Progenitor cell of endocrine pancreas (in vitro differentiated cells): ENCODE measurements at regions not wholly inside any gene's neighbourhood (a gene's known extent, or its start where the extent isn't known, plus 50 kb on each side); places are given as distances from the start of the nearest gene placed in this dataset.
A peak's percentile ranks its signal among the peaks of the same experiment; 100 is the strongest.
"Not testable (repeated sequence)": the region's sequence is repeated elsewhere in the genome, so short reads cannot be mapped to it uniquely, and the experiment has no call there.

Experiments used
- DNase-seq: peaks from one replicate; pipeline ENCODE4 v3.0.0; 2021; ENCODE audit warnings: low spot score; ENCODE audit not compliant: unreplicated experiment
- H3K27ac Mint-ChIP-seq: 2 replicates; pipeline ENCODE4 v1.8.0; 2021; ENCODE audit warnings: mild to moderate bottlenecking, moderate library complexity, mixed read lengths
- H3K27me3 Mint-ChIP-seq: 2 replicates; pipeline ENCODE4 v1.8.0; 2021; ENCODE audit warnings: mixed read lengths
- H3K36me3 Mint-ChIP-seq: 2 replicates; pipeline ENCODE4 v1.8.0; 2022; ENCODE audit warnings: mixed read lengths; ENCODE audit not compliant: insufficient read depth
- H3K4me1 Mint-ChIP-seq: 2 replicates; pipeline ENCODE4 v1.8.0; 2021; ENCODE audit warnings: low read depth, mixed read lengths
- H3K4me3 Mint-ChIP-seq: 2 replicates; pipeline ENCODE4 v1.8.0; 2021; ENCODE audit warnings: low read depth, mild to moderate bottlenecking, moderate library complexity, mixed read lengths
- H3K9me3 Mint-ChIP-seq: 2 replicates; pipeline ENCODE4 v1.8.0; 2021; ENCODE audit warnings: low read depth, mixed read lengths
- CTCF ChIP-seq: fragments of 200-600 bp; sonication (generic); IDR thresholded peaks from one replicate; pipeline ENCODE4 v1.5.0; 2021; ENCODE audit warnings: antibody characterized with exemption, mild to moderate bottlenecking; ENCODE audit not compliant: unreplicated experiment

- DNase-seq, result no peak
- H3K27ac Mint-ChIP-seq, result no peak overlapping the region
- H3K9me3 Mint-ChIP-seq, result no peaks in the 10 kb centered on the region
- H3K4me3 Mint-ChIP-seq, result no peak overlapping the region
- H3K36me3 Mint-ChIP-seq, result no peaks in the 10 kb centered on the region
- H3K27me3 Mint-ChIP-seq, result peaks cover 37% of the 10 kb centered on the region
- H3K4me1 Mint-ChIP-seq, result no peaks in the 10 kb centered on the region
- no peak for TF ChIP-seq CTCF
Observed at GRCh38 chr20:56916345-56916622, 287.2 kb downstream of the TFAP2C start.

GRCh38 chr20:56920041-56920440 is 290.9 kb downstream of the TFAP2C start:
- H3K4me1 Mint-ChIP-seq, H3K36me3 Mint-ChIP-seq, H3K27ac Mint-ChIP-seq, H3K4me3 Mint-ChIP-seq, DNase-seq, H3K9me3 Mint-ChIP-seq: not testable (repeated sequence)
- peaks cover 63% of the 10 kb centered on the region for H3K27me3 Mint-ChIP-seq

GRCh38 chr20:56922497-56922896 is 293.4 kb downstream of the TFAP2C start:
- Mint-ChIP-seq H3K4me3 (no peak overlapping the region), H3K4me1 (peaks cover 3% of the 10 kb centered on the region), H3K9me3 (no peaks in the 10 kb centered on the region), H3K27me3 (peaks cover 82% of the 10 kb centered on the region), H3K36me3 (no peaks in the 10 kb centered on the region), H3K27ac (no peak overlapping the region)
- no peak for DNase-seq
- TF ChIP-seq CTCF, result no peak

- Mint-ChIP-seq H3K4me3 (peak overlapping the region; percentile 45), H3K27ac (no peak overlapping the region), H3K36me3 (no peaks in the 10 kb centered on the region), H3K27me3 (peaks cover 92% of the 10 kb centered on the region), H3K9me3 (no peaks in the 10 kb centered on the region), H3K4me1 (peaks cover 3% of the 10 kb centered on the region)
- no peak for DNase-seq
- TF ChIP-seq CTCF, result no peak
Observed at GRCh38 chr20:56924292-56925081, 295.4 kb downstream of the TFAP2C start.

GRCh38 chr20:56925082-56925830 is 296.1 kb downstream of the TFAP2C start:
- Mint-ChIP-seq H3K27me3 (peaks cover 97% of the 10 kb centered on the region), H3K9me3 (no peaks in the 10 kb centered on the region), H3K36me3 (no peaks in the 10 kb centered on the region), H3K27ac (no peak overlapping the region), H3K4me3 (peak overlapping the region; percentile 65), H3K4me1 (peaks cover 3% of the 10 kb centered on the region)
- DNase-seq, result peak; percentile 21
- no peak for TF ChIP-seq CTCF

GRCh38 chr20:56925831-56926170 is 296.7 kb downstream of the TFAP2C start:
- Mint-ChIP-seq H3K27ac (no peak overlapping the region), H3K4me3 (peak overlapping the region; percentile 52), H3K36me3 (no peaks in the 10 kb centered on the region), H3K27me3 (peaks cover 97% of the 10 kb centered on the region), H3K9me3 (no peaks in the 10 kb centered on the region), H3K4me1 (peaks cover 3% of the 10 kb centered on the region)
- DNase-seq, result no peak
- no peak for TF ChIP-seq CTCF
